Endodermal cell (in vitro differentiated cells): ENCODE measurements at regions not wholly inside any gene's neighbourhood (a gene's known extent, or its start where the extent isn't known, plus 50 kb on each side); places are given as distances from the start of the nearest gene placed in this dataset.

Experiments used
- DNase-seq: peaks from one replicate; pipeline ENCODE4 v3.0.0-alpha.2; 2017
- H3K27ac ChIP-seq: 2 replicates; pipeline ENCODE4 v1.5.1; 2013; ENCODE audit warnings: mild to moderate bottlenecking, low read depth, low read length, moderate library complexity
- H3K27me3 ChIP-seq: 2 replicates; pipeline ENCODE4 v1.6.1; 2013; ENCODE audit warnings: mild to moderate bottlenecking, low read length, moderate library complexity; ENCODE audit not compliant: insufficient read depth, control insufficient read depth, poor library complexity, severe bottlenecking
- H3K36me3 ChIP-seq: 2 replicates; pipeline ENCODE4 v1.7.0; 2013; ENCODE audit warnings: mild to moderate bottlenecking, low read length, moderate library complexity; ENCODE audit not compliant: control insufficient read depth, insufficient read depth
- H3K4me1 ChIP-seq: one replicate; pipeline ENCODE4 v1.7.0; 2013; ENCODE audit warnings: low read length; ENCODE audit not compliant: control insufficient read depth, insufficient read depth
- H3K4me3 ChIP-seq: 2 replicates; pipeline ENCODE4 v1.5.1; 2013; ENCODE audit warnings: mild to moderate bottlenecking, low read length, moderate library complexity
- H3K9ac ChIP-seq: 2 replicates; pipeline ENCODE4 v1.6.1; 2013; ENCODE audit warnings: mild to moderate bottlenecking, low read length, moderate library complexity; ENCODE audit not compliant: poor library complexity, severe bottlenecking; ENCODE audit errors: extremely low read depth
- H3K9me3 ChIP-seq: 2 replicates; pipeline ENCODE4 v1.6.1; 2013; ENCODE audit warnings: mild to moderate bottlenecking, low read length, moderate library complexity; ENCODE audit not compliant: control insufficient read depth
- H3K27ac Mint-ChIP-seq: 2 replicates; pipeline ENCODE4 v1.8.0; 2020; ENCODE audit warnings: mixed read lengths
- H3K27me3 Mint-ChIP-seq: 2 replicates; pipeline ENCODE4 v1.8.0; 2021; ENCODE audit warnings: mild to moderate bottlenecking, mixed read lengths; ENCODE audit not compliant: insufficient read depth
- H3K36me3 Mint-ChIP-seq: 2 replicates; pipeline ENCODE4 v1.8.0; 2020; ENCODE audit warnings: low read depth, mixed read lengths
- H3K4me1 Mint-ChIP-seq: 2 replicates; pipeline ENCODE4 v1.8.0; 2020; ENCODE audit warnings: mixed read lengths
- H3K4me3 Mint-ChIP-seq: 2 replicates; pipeline ENCODE4 v1.8.0; 2020; ENCODE audit warnings: mild to moderate bottlenecking, moderate library complexity, mixed read lengths
- H3K9me3 Mint-ChIP-seq: 2 replicates; pipeline ENCODE4 v1.8.0; 2020; ENCODE audit warnings: mild to moderate bottlenecking, mixed read lengths
- CTCF ChIP-seq: fragments of 200-600 bp; sonication (generic); conservative IDR thresholded peaks from 2 replicates; pipeline ENCODE4 v1.5.0; 2021; ENCODE audit warnings: antibody characterized with exemption, mild to moderate bottlenecking
- WGBS, 2 experiments: methylation state at CpG; one replicate each; pipeline versions ENCODE4 v1.1.5 to v1.1.7; 2013; ENCODE audit warnings: missing lambda C conversion rate in 2 of 2, mixed read lengths in 1 of 2; ENCODE audit not compliant: insufficient coverage in 1 of 2, insufficient read length in 1 of 2; 5-methylcytosine and 5-hydroxymethylcytosine counted together

GRCh38 chrX:13518126-13518525, 51.3 kb upstream of the EGFL6 start:
- DNase-seq: no peak
- H3K27ac ChIP-seq: no peak overlapping the region
- H3K4me3 ChIP-seq: no peak overlapping the region
- Mint-ChIP-seq H3K27ac (no peak overlapping the region), H3K9me3 (peaks cover 49% of the 10 kb centered on the region), H3K36me3 (no peaks in the 10 kb centered on the region), H3K4me1 (no peaks in the 10 kb centered on the region), H3K4me3 (no peak overlapping the region), H3K27me3 (no peaks in the 10 kb centered on the region)
- no peaks in the 10 kb centered on the region for H3K9me3 ChIP-seq
- TF ChIP-seq CTCF: no peak
- WGBS, 2 experiments: 82 to 92% methylated on average over 3 to 6 of the region's 6 CpGs
- no peak overlapping the region for H3K9ac ChIP-seq
- H3K27me3 ChIP-seq: no peaks in the 10 kb centered on the region
- no peaks in the 10 kb centered on the region for H3K36me3 ChIP-seq
- no peaks in the 10 kb centered on the region for H3K4me1 ChIP-seq

- no peaks in the 10 kb centered on the region for H3K4me1 ChIP-seq
- H3K27me3 Mint-ChIP-seq: no peaks in the 10 kb centered on the region
- H3K4me1 Mint-ChIP-seq: no peaks in the 10 kb centered on the region
- no peak overlapping the region for H3K27ac Mint-ChIP-seq
- H3K9me3 Mint-ChIP-seq: peaks cover 48% of the 10 kb centered on the region
- H3K36me3 Mint-ChIP-seq: no peaks in the 10 kb centered on the region
- DNase-seq: no peak
- H3K4me3 ChIP-seq: no peak overlapping the region
- H3K27me3 ChIP-seq: no peaks in the 10 kb centered on the region
- no peak overlapping the region for H3K4me3 Mint-ChIP-seq
- no peaks in the 10 kb centered on the region for H3K9me3 ChIP-seq
- H3K9ac ChIP-seq: no peak overlapping the region
- no peak for TF ChIP-seq CTCF
- no peaks in the 10 kb centered on the region for H3K36me3 ChIP-seq
- WGBS, 2 experiments: 85% methylated on average over 3 of the region's 3 CpGs; no CpG with 5 or more reads in 1 of the 2 experiments
- H3K27ac ChIP-seq: no peak overlapping the region
These were observed 54.0 kb upstream of the EGFL6 start for GRCh38 chrX:13515211-13515930.

- Histone ChIP-seq H3K27me3 (no peaks in the 10 kb centered on the region), H3K9ac (no peak overlapping the region), H3K27ac (no peak overlapping the region), H3K4me1 (no peaks in the 10 kb centered on the region), H3K4me3 (no peak overlapping the region), H3K9me3 (no peaks in the 10 kb centered on the region), H3K36me3 (no peaks in the 10 kb centered on the region)
- TF ChIP-seq CTCF: no peak
- H3K4me3 Mint-ChIP-seq: no peak overlapping the region
- DNase-seq: no peak
- no peak overlapping the region for H3K27ac Mint-ChIP-seq
- no peaks in the 10 kb centered on the region for H3K4me1 Mint-ChIP-seq
- WGBS, 2 experiments: 94% methylated on average over 2 of the region's 2 CpGs; no CpG with 5 or more reads in 1 of the 2 experiments
- H3K9me3 Mint-ChIP-seq: peaks cover 30% of the 10 kb centered on the region
- H3K27me3 Mint-ChIP-seq: no peaks in the 10 kb centered on the region
- H3K36me3 Mint-ChIP-seq: no peaks in the 10 kb centered on the region
These were observed 57.5 kb upstream of the EGFL6 start for GRCh38 chrX:13511944-13512330.
